GF-D8 (cell line): ENCODE measurements at regions not wholly inside any gene's neighbourhood (a gene's known extent, or its start where the extent isn't known, plus 50 kb on each side); places are given as distances from the start of the nearest gene placed in this dataset.
"Not testable (repeated sequence)": the region's sequence is repeated elsewhere in the genome, so short reads cannot be mapped to it uniquely, and the experiment has no call there.

Source experiments
- DNase-seq: peaks from one replicate; lab custom pipeline; 2025; lab: John Stamatoyannopoulos, UW

GRCh38 chr18:28267878-28268625 lies 91.1 kb upstream of the CDH2 start:
- no peak for DNase-seq

DNA sequence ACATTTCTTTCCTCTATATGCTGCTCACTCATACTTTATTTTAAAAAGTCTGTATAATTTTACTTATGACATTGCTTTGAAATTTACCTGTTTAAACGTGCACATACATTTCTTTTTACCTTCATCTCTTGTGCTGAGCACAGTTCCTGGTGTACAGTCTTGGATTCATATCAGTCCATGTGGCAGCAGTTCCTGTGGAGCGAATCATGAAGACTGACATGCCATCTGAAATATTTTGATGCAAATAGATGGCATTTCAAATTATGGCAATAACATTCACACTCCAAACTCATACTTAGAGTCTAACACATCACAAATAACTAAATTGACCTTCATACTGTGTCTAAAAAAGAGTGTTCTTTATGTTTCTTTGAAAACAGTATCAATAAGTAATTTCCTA lies 90.3 kb upstream of the CDH2 start:
- no peak for DNase-seq

DNA sequence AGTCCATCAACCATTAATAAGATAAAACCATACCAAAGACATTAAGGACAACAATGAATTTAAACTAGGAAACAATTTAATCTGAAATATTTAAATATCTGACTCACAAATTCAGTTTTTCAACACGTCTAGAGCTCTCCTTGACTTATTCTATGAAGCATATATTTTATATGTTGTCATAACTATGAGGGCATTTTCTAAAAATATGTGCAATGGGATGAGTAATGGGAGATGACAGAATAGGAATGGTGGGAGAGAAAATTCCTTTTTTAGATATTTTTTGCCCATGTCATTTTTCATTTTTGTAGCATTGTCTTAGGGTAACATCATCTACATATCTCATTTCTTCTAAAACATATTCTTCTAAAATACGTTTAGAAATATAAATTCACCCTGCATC lies 79.2 kb upstream of the CDH2 start:
- no peak for DNase-seq

DNA sequence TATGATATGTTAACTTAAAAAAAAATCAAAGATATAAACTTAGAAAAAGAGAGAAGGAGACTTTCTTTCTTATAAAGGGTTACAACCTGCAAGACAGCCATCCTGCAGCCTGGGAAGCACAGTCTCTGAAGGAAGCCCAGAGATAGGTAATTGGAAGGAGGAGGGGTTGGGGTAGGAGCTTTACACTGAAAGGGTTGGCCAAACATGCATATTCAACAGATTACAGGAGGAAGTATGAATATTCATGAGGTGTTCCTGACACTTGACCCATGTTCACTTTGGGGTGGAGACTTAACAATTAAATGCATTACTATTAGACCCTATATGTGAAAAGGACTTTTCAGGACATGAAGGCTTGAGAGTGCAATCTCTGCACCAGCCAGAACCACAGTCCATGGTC lies 71.7 kb upstream of the CDH2 start:
- no peak for DNase-seq

- DNase-seq = not testable (repeated sequence)
These were observed 63.7 kb upstream of the CDH2 start for GRCh38 chr18:28240626-28241025.

- DNase-seq = no peak
These were observed 59.6 kb upstream of the CDH2 start for GRCh38 chr18:28236487-28236886.
